HL-60/S4 (cell line): ENCODE measurements at regions not wholly inside any gene's neighbourhood (a gene's known extent, or its start where the extent isn't known, plus 50 kb on each side); places are given as distances from the start of the nearest gene placed in this dataset.
"Not testable (repeated sequence)": the region's sequence is repeated elsewhere in the genome, so short reads cannot be mapped to it uniquely, and the experiment has no call there.

Experiments
- in situ Hi-C: fragments of 300-500 bp; cut with MboI; formaldehyde crosslinking; loops from 2 replicates; pipeline ENCODE4 v1.14.3; 2022; ENCODE audit warnings: low sequenced_read_pairs

DNA sequence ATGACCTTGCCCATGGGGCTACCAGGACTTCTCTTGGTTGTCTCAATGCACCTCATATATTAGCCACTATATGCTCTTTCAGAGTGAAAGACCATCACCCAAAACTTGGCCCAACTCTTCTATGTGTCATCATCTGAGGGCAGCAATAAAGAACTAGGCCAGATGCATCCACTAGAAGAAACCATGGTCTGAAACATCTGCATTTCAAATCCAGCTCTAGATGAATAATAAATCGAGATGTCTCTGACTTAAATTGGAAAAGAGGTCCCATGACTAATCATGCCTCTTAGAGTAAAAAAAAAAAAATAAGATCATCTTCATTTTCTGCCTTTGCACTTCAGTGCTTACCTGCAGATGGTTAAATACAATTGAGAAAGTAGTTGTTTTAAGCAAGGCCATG is 397.6 kb upstream of the PITX2 start:
- in situ Hi-C loops = no loop called here

- in situ Hi-C loops = no loop called here
Observed at GRCh38 chr4:111020961-111021360, 398.1 kb upstream of the PITX2 start.

DNA sequence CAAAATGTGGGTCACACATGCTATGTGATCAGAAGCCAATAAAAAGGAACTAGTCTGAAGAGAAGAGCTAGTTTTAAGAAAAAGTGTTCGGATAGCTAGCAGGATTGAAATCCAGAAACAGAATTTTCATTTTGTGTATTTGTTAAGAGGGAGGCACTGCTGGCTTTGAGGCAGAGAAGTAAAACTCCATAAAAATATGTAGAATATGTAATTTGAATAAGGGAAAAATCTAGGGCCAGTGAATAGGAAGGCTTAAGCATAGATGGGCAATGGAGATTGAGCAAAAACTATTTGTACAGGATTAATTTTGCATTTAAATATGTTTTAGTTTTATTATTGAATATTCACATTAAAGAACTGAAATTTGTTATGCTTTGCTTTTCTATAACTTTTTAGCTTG is 399.9 kb upstream of the PITX2 start:
- in situ Hi-C loops = no loop called here

GRCh38 chr4:111027526-111027925 is 404.6 kb upstream of the PITX2 start:
- in situ Hi-C loops = no loop called here

DNA sequence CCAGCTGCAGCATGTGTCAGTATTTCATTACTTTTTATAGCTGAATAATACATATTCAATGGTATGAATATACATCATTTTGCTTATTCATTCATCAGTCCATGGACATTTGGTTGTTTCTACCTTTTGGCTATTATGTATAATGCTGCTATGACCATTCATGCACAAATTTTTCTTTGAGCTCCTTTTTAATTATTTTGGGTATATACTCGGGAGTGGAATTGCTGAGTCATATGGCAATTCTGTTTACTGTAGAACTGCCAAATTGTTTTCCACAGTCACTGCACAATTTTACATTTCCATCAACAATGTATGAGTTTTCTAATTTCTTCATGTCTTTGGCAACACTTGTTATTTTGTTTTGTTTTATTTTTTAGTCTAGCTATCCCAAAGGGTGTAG is 405.9 kb upstream of the PITX2 start:
- in situ Hi-C loops = no loop called here

- in situ Hi-C loops = no loop called here
Observed at GRCh38 chr4:111031001-111031579, 408.2 kb upstream of the PITX2 start.

GRCh38 chr4:111031596-111031995 is 408.7 kb upstream of the PITX2 start:
- in situ Hi-C loops = no loop called here

- in situ Hi-C loops = no loop called here
Observed at GRCh38 chr4:111037591-111038360, 414.9 kb upstream of the PITX2 start.

DNA sequence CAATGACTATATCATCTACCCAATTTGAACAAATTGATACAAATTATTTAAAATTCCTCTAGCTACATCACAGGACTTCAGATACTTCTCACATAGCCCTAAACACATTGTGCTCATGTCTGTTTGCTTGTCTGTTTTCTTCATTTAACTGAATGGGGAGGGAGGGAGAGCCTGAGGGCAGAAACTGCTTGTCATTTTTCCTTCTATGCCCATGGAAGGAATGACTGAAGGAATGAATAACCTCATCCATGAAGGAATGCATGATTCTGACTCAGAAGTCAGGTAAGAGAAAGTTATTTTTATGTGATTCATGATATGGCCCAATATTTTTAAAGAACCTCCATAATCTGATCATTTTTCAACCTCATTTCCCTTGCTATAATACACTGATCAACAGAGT is 418.0 kb upstream of the PITX2 start:
- in situ Hi-C loops = no loop called here

DNA sequence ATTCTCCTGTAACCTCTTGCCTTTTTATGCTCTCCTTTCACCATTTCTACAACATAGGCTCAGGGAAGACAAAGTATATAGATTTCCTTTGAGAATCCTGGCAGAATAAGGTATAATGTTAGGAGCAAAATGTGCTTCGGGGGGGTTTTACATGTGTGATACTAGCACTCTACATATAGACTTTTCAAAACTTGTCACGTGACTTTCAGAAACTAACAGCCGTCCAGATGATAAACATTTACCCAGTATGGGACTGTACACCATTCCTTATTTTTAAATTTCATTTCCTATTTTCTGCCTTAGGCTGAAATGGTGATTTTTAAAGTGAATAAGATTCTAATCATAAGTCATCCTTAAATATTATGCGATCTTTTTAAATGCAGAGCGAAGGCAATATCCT is 420.4 kb upstream of the PITX2 start:
- in situ Hi-C loops = no loop called here

GRCh38 chr4:111045992-111046391 is 423.1 kb upstream of the PITX2 start:
- in situ Hi-C loops = no loop called here

DNA sequence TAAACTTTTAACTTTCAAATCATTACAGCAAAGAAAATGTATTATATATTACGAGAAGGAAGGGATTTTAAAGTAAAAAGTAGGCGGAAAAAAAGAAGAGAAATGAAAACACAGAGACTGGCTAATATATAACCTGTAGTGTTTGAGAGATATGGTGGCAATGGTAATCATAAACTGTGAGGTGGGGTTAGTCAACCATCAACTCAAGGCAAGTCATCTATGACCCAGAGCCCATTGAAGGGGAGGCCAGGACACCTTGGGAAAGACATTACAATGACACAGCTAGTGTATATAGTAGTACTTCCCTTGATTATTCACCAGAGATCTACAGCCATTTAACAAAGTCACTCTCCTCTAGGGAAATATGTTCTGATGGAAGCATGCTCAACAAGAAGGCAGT is 423.9 kb upstream of the PITX2 start:
- in situ Hi-C loops = no loop called here

GRCh38 chr4:111048316-111048715 is 425.4 kb upstream of the PITX2 start:
- in situ Hi-C loops = no loop called here

DNA sequence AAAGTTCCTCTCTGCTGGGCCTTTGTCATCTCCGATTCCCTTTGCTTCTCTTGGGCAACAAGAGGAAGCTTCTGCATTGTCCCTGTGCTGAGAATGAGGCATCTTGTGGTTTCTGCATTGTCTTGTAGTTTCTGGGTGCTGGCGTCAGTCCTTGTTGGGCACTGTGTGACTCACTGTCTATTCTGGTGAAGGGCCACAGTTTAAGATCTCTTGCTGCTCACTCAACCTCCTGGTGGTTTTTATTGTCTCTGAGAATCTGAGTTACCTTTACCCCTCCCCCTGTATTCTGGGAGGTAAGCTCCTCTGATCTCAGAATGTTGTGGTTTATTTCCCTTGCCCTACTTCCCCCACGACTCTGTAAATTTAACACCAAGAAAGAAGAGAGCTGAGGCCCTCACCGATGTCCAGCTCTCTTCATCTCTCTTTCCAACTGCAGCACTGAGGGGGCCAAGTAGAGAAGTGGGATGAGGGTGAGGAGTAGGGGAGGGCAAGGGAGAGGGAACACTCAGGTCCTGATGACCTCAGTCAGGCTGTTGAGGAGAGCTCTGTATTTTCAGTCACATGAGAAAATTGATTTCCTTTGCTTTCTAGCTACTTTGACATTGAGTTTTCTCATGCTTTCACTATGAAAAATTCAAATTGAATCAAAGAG is 441.6 kb upstream of the PITX2 start:
- in situ Hi-C loops = no loop called here

DNA sequence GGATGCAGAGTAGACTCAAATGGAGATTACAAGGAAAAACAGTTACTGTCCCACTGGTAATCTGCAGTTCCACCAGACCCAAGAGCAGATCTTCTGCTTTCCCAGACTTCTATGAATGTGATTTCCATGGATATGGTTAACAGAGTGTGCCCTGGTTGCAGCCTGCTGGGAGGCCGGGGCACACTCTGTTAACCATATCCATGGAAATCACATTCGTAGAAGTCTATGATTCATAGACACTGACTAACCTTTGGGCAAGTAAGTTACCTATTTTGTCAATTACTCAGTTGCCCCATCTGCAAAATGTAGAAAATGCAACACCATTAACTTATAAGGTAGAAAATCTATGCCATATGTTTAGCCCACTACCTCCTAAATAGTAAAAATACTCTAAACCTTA is 443.1 kb upstream of the PITX2 start:
- in situ Hi-C loops = no loop called here

GRCh38 chr4:111066447-111066846 is 443.6 kb upstream of the PITX2 start:
- in situ Hi-C loops = no loop called here

DNA sequence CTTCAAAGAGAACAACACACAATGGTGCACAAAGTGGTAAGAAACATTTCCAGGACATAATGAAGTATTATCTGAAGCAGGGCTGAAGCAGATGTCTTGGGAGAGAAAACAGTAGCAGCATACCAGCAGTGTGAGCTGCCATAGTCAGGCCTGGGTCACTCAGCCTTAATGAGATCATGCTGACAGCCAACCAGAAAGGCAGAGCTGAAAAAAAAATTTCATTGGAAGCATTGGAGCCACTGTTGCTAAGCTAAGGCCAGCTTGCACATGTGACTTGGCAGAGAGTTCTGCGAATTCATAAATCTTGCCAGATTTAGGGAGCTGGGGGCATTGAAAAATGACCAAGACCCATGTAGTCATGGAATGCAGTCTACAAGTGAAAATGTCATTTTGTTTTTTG is 444.0 kb upstream of the PITX2 start:
- in situ Hi-C loops = no loop called here

- in situ Hi-C loops = no loop called here
Observed at GRCh38 chr4:111068883-111069282, 446.0 kb upstream of the PITX2 start.

DNA sequence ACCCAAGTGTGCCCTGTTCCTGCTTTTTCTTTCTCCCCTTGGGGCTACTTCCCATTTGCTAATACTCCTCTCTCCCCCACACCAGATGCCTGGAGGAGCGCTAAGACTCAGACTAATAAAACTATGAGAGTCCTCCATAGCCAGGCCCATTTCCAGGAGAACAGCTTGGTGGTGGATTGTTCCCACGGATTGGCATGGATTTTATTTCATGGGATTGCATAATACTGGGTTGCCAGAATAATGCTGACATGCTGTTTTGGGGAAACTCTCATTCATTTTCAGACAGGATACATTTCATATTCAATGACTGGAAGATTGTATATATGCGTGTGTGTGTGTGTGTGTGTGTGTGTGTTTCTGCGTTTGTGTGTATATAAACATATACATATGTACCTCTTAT is 447.5 kb upstream of the PITX2 start:
- in situ Hi-C loops = no loop called here

DNA sequence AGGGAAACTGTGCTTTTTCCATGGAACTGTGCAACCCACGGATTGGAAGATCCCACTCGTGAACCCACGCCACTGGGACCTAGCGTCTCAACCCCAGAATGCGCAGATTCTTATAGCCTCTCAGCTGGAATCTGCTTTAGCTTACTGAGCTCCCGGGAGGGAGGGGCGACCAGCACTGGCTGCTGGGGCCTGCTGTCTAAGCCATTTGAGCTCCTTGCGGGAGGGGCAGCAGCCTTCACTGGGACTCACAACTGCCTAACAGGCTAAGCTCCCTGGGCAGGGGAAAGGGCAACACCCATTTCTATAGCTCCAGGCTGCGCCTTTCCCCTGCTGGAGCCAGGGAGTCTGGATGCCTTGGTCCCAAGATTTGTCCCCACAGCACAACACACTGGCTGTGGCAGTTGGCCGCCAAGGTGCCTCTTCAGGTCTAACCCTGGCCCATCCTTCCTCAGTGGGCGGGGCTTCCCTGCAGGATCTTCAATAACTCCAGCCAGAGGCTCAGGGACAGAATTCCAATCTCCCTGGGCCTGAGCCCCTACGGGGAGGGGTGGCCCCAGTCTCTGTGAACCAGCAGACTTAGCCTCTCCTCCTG is 451.7 kb upstream of the PITX2 start:
- in situ Hi-C loops = no loop called here

GRCh38 chr4:111076299-111076698 is 453.4 kb upstream of the PITX2 start:
- in situ Hi-C loops = not testable (repeated sequence)

DNA sequence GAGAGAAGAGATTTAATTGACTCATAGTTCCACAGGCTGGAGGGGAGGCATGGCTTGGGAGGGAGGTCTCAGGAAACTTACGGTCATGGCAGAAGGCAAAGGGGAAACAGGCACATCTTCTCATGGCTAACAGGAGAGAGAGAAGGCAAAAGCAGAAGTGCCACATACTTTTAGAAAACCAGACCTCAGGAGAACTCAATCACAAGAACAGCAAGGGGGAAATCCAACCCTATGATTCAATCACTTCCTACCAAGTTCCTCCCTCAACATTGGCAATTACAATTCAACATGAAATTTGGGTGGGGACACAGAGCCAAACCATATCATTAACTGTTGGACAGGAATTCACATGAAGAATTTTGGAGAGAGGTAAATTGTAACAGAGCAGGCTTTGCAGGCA is 485.3 kb upstream of the PITX2 start:
- in situ Hi-C loops = no loop called here
